Neural crest cell (in vitro differentiated cells): ENCODE measurements at regions not wholly inside any gene's neighbourhood (a gene's known extent, or its start where the extent isn't known, plus 50 kb on each side); places are given as distances from the start of the nearest gene placed in this dataset.
"Not testable (repeated sequence)": the region's sequence is repeated elsewhere in the genome, so short reads cannot be mapped to it uniquely, and the experiment has no call there.

ENCODE experiments used
- DNase-seq: peaks from one replicate; pipeline ENCODE4 v3.0.0; 2021; ENCODE audit warnings: low read depth, mixed read lengths, low spot score
- H3K27ac Mint-ChIP-seq: one replicate; pipeline ENCODE4 v1.8.0; 2021; ENCODE audit warnings: mild to moderate bottlenecking, mixed read lengths; ENCODE audit not compliant: unreplicated experiment
- H3K27me3 Mint-ChIP-seq: 2 replicates; pipeline ENCODE4 v1.8.0; 2021; ENCODE audit warnings: low read depth, mild to moderate bottlenecking, mixed read lengths
- H3K36me3 Mint-ChIP-seq: 2 replicates; pipeline ENCODE4 v1.8.0; 2021; ENCODE audit warnings: low read depth, mild to moderate bottlenecking, mixed read lengths
- H3K4me1 Mint-ChIP-seq: 2 replicates; pipeline ENCODE4 v1.8.0; 2021; ENCODE audit warnings: mixed read lengths
- H3K4me3 Mint-ChIP-seq: one replicate; pipeline ENCODE4 v1.8.0; 2021; ENCODE audit warnings: mild to moderate bottlenecking, mixed read lengths
- H3K9me3 Mint-ChIP-seq: 2 replicates; pipeline ENCODE4 v1.8.0; 2021; ENCODE audit warnings: mixed read lengths
- TF ChIP-seq, protein P1 (sequence below): fragments of 200-600 bp; sonication (generic); conservative IDR thresholded peaks from 2 replicates; pipeline ENCODE4 v1.5.0; 2021; ENCODE audit warnings: antibody characterized with exemption, mild to moderate bottlenecking

DNA sequence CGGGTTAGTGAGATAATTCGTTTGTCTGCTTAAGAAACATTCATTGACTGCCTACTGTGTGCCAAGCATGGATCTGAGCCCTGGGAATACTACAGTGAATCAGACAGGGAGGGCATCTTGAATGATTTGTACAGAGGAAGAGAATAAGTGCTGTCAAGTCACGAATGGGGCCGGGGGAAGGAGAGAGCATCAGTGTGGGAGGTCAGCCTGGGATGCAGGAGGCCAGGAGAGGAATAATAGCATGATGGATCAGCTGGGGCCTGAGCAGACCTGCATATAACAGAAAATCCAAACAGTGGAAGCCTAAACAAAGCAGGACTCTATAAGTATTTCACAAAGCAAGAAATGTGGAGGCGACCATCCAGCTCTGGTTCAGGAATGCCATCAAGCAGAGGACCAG is 55.4 kb upstream of the PAX8 start:
- no peaks in the 10 kb centered on the region for H3K4me1 Mint-ChIP-seq
- no peak for DNase-seq
- no peak overlapping the region for H3K27ac Mint-ChIP-seq
- H3K9me3 Mint-ChIP-seq: no peaks in the 10 kb centered on the region
- no peaks in the 10 kb centered on the region for H3K36me3 Mint-ChIP-seq
- no peaks in the 10 kb centered on the region for H3K27me3 Mint-ChIP-seq
- TF ChIP-seq, protein P1, sequence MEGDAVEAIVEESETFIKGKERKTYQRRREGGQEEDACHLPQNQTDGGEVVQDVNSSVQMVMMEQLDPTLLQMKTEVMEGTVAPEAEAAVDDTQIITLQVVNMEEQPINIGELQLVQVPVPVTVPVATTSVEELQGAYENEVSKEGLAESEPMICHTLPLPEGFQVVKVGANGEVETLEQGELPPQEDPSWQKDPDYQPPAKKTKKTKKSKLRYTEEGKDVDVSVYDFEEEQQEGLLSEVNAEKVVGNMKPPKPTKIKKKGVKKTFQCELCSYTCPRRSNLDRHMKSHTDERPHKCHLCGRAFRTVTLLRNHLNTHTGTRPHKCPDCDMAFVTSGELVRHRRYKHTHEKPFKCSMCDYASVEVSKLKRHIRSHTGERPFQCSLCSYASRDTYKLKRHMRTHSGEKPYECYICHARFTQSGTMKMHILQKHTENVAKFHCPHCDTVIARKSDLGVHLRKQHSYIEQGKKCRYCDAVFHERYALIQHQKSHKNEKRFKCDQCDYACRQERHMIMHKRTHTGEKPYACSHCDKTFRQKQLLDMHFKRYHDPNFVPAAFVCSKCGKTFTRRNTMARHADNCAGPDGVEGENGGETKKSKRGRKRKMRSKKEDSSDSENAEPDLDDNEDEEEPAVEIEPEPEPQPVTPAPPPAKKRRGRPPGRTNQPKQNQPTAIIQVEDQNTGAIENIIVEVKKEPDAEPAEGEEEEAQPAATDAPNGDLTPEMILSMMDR: no peak
- H3K4me3 Mint-ChIP-seq: no peak overlapping the region

DNA sequence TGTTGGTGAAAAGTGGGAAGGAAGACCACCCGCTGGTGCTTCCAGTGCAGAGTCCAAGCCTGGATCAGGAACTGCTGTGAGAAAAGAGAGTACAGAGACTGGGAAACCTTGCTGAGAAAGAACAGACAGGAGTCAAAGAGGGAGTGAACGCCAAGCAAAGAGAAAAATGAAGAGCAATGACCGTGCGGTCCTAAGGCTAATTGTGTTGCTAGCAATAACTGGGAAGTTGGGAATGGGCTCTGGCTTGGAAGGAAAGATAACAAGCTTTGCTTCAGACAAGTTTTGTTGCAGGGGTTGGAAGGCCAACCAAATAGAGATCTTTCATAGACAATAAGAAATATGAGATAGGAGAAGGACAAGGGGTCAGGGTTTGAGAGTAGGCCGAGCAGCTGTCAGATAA is 55.0 kb upstream of the PAX8 start:
- H3K36me3 Mint-ChIP-seq: not testable (repeated sequence)

DNA sequence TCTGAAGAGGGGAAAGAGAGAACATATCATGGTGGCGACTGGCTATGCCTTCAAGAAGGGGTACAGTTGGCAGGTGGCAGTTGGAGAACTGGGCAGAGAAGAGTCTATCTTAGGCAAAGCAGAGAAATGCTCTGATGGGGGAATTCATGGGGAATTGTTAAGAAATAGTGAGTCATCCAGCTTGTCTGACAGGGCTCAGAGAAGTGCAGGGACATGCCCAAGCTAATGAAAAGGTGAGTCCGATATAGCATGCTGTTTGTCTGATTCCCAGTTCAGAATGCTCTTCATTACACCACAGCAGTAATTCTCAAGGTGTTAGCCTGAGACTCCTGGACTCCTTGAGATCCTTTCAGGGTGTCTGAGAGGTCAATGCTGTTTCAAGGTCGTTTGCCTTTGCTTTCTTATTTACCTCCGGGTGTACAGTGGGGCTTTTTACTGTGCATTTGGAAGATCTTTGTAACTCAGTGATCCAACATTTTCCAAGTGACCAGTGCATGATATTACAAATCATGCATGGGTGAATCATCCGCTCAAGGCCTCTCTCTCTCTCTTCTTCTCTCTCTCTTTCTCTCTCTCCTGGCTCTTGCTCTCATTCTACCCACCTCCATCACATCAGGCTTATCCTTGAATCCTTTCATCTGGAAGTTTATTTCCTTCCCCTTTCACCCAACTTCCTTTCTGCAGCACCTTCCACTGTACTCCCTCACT is 51.5 kb upstream of the PAX8 start:
- peaks cover 12% of the 10 kb centered on the region for H3K4me1 Mint-ChIP-seq
- H3K27ac Mint-ChIP-seq, H3K4me3 Mint-ChIP-seq, H3K9me3 Mint-ChIP-seq, H3K27me3 Mint-ChIP-seq, H3K36me3 Mint-ChIP-seq, DNase-seq: not testable (repeated sequence)

More for the DNA sequence above, 55.0 kb upstream of the PAX8 start:
- H3K27ac Mint-ChIP-seq, H3K9me3 Mint-ChIP-seq, H3K27me3 Mint-ChIP-seq, H3K4me1 Mint-ChIP-seq, DNase-seq, H3K4me3 Mint-ChIP-seq: not testable (repeated sequence)

DNA sequence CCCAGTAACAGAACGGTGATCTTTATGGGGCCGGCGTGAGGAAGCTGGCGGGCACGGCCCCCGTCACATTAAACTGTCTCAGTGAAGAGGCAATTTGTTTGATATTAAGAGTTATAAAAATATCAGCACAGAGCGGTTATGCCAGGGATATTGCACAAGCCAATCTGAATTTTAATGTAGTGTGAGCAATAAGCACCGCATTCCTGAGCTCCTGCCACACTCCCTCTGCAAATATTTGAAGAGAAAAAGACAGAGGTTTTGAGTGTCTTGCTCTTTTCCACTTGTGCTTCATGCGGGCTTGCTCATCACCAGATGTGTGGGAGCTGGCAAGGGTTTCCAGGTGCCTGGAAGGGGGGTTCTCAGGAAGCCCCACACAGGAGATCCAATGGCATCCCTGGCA is 50.3 kb upstream of the PAX8 start:
- H3K27ac Mint-ChIP-seq: not testable (repeated sequence)

DNA sequence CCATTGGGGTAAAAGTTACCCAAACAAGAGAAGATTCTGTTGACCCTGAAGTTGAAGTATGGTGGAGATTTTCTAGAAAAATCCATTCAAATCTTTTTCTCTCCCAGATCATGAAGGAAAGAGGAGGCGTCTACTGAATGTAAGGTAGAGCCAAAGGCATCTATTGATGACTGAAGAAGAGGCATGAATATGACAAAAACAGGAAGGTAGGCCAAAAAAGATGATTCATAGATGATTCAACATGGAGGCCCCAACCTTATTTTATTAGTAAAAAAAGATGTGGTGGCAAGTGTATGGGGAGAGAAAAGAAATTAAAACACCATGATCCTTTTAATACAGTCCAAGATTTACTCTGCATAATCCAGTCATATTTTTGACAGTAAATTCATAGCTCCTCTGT is 49.9 kb upstream of the PAX8 start:
- H3K9me3 Mint-ChIP-seq, H3K4me3 Mint-ChIP-seq, H3K36me3 Mint-ChIP-seq, H3K27ac Mint-ChIP-seq, H3K27me3 Mint-ChIP-seq, DNase-seq: not testable (repeated sequence)
- H3K4me1 Mint-ChIP-seq: peaks cover 22% of the 10 kb centered on the region

More for the DNA sequence above, 50.3 kb upstream of the PAX8 start:
- H3K27me3 Mint-ChIP-seq, H3K36me3 Mint-ChIP-seq, H3K9me3 Mint-ChIP-seq, DNase-seq, H3K4me3 Mint-ChIP-seq: not testable (repeated sequence)
- peaks cover 22% of the 10 kb centered on the region for H3K4me1 Mint-ChIP-seq
